AG09319 (cell line): ENCODE measurements at regions not wholly inside any gene's neighbourhood (a gene's known extent, or its start where the extent isn't known, plus 50 kb on each side); places are given as distances from the start of the nearest gene placed in this dataset.

Experiments used
- DNase-seq: peaks from one replicate; pipeline ENCODE4 v3.0.0-alpha.2; 2010; ENCODE audit warnings: low read depth; ENCODE audit errors: extremely low read depth
- TF ChIP-seq, protein P1 (sequence below): IDR thresholded peaks from 2 replicates; pipeline ENCODE4 v1.5.1; 2011; ENCODE audit warnings: low read depth, mild to moderate bottlenecking, inconsistent platforms, low read length, moderate library complexity

DNA sequence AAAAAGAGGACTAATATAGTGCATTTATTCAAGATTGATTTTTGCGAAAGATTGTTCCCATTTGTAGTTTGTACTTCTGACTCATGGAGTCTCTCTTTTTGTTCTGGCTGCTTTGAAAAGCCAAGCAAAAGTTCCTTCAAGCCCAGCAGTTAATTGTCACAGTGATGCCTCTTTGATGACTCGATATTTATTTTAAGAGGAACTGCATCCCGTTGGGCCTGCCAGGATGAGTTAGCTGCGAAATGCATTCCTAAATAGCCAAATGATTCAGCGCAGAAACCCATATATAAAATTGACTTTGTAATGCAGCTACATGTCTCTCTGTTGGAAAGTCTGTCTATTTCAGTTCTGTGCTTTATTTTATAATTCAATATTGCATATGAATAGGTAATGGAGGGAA lies 295.1 kb downstream of the GBA3 start:
- TF ChIP-seq, protein P1, sequence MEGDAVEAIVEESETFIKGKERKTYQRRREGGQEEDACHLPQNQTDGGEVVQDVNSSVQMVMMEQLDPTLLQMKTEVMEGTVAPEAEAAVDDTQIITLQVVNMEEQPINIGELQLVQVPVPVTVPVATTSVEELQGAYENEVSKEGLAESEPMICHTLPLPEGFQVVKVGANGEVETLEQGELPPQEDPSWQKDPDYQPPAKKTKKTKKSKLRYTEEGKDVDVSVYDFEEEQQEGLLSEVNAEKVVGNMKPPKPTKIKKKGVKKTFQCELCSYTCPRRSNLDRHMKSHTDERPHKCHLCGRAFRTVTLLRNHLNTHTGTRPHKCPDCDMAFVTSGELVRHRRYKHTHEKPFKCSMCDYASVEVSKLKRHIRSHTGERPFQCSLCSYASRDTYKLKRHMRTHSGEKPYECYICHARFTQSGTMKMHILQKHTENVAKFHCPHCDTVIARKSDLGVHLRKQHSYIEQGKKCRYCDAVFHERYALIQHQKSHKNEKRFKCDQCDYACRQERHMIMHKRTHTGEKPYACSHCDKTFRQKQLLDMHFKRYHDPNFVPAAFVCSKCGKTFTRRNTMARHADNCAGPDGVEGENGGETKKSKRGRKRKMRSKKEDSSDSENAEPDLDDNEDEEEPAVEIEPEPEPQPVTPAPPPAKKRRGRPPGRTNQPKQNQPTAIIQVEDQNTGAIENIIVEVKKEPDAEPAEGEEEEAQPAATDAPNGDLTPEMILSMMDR: no peak
- DNase-seq: no peak

DNA sequence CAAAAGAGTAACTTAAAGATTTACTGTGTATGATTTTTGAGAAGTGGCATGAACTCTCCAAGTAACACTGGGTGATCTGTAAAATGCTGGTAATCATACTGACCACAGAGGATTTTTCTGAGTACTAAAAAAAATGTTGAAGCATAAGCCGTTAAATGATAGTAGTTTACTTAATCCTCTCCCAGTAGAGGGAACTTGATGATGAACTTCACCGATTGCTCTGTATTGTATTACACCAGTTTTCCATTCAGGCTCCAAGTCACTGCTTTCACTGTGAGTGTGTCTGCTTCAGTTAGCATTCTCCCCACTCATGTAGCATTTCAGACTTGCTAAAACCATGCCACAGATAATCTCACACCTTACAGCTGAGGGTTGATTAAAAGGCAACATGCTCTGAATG lies 294.1 kb downstream of the GBA3 start:
- DNase-seq: no peak
- TF ChIP-seq, protein P1: no peak

DNA sequence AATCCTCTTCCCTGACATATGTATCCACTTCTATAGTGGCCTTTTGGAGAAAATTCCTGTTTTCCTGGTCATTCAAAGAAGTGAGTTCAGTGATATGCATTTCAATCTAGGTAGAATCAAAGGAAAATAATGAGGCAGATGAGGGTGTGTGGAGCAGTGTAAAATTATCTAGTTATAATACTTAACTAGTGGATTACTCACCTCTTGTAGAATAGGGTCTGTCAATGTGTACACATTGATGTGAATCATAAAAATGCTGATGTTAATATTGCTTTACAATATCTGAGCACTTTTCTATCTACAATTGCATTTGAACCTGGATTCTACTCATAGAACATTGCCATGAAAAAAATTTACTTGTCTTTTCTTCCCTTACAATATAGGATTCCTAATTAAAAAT lies 293.5 kb downstream of the GBA3 start:
- no peak for DNase-seq
- TF ChIP-seq, protein P1: no peak

DNA sequence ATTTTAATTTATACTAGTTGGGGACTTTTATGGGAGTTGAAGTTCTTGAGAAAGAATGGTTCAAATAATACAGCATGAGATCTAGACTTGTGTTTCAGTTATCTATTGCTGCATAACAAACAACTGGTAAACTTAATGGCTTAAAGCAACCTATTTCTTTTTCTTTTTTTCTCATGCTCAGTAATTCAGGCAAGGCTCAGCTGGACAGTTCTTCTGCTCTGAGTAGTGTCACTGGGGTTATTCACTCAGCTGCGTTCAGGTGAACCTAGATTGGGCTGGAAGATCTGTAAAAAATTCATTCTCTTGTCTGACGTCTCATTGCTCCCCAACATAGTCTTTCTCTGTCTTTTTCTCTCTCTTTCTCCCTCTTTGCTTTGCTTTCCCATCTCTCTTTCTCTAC lies 291.7 kb downstream of the GBA3 start:
- TF ChIP-seq, protein P1: no peak
- DNase-seq: no peak

DNA sequence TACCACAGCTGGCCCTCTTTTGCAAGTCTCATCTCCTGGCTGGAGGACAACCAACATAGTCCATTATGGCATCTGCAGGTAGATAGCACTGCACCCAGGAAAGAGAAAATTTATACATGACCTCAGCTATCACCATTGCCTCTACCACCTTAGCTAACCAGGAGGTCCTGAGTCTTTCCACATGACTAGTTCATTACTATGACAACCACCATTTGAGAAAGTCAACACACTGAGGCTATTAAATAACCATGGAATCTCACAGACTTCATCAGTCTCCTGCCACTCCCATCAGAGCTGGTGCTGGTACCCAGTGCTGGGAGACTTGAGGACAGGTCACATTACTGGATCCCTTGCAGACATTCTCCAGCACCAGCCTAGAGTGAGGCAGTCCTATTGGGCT lies 285.9 kb downstream of the GBA3 start:
- TF ChIP-seq, protein P1: no peak
- DNase-seq: no peak

DNA sequence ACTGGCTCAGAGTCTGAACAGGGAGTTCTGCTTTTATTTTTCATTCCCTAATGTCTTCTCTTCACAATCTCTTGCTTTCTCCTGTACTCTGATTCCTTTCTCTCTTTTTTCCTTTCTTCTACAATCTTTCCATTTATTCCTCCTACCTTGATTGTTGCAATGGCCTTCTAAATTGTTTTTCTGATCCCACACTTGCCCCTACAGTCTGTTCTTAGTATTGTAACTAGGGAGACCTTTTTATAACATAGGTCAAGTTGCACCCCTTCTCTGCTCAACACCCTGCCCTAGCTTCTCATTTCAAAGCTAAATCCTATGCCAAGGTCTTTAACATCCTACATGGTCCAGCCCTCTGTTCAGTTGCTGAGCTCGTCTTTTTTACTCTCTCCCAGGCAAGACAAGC lies 277.9 kb downstream of the GBA3 start:
- no peak for DNase-seq
- TF ChIP-seq, protein P1: no peak

DNA sequence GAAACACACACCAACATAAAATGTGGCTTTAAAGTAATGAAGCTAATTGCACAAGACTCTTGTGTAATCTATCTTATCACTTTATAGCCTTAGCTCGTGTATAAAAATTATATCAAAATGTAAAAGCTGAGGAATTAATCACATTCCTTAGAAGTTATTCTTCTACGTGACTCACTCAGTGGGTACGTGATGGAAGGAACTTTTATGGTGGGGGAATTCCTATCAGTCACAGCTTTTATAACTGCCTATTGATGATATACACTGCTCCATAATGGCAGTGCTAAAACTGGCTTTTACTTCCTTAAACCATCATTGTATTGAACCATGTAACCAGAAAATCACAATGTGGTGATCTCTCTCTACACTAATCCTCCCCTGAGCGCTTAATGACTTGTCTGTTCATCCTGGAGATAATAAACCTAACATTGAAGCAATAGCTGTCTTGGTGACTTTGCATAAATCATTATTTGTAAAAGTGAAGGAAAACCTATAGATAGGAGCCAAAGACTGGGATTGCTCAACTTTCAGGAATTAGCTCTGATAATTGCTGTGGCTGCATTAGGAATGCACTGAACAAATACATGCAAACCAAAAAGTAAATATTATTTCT lies 276.7 kb downstream of the GBA3 start:
- TF ChIP-seq, protein P1: no peak
- DNase-seq: no peak
